Dendritic cell treated with granulocyte-macrophage colony-stimulating factor and Interleukin-4, amounts not matched to agents 40 ng/mL and 50 ng/mL, for 4 days (primary cell): ENCODE measurements at regions not wholly inside any gene's neighbourhood (a gene's known extent, or its start where the extent isn't known, plus 50 kb on each side); places are given as distances from the start of the nearest gene placed in this dataset.
"Not testable (repeated sequence)": the region's sequence is repeated elsewhere in the genome, so short reads cannot be mapped to it uniquely, and the experiment has no call there.

Experiments used
- H3K27ac Mint-ChIP-seq: one replicate; pipeline ENCODE4 v1.8.0; 2022; ENCODE audit warnings: mild to moderate bottlenecking, mixed read lengths
- H3K27me3 Mint-ChIP-seq: one replicate; pipeline ENCODE4 v1.8.0; 2022; ENCODE audit warnings: mild to moderate bottlenecking, mixed read lengths
- H3K36me3 Mint-ChIP-seq: one replicate; pipeline ENCODE4 v1.8.0; 2022; ENCODE audit warnings: low read depth, mixed read lengths
- H3K4me1 Mint-ChIP-seq: one replicate; pipeline ENCODE4 v1.8.0; 2022; ENCODE audit warnings: low read depth, mixed read lengths
- H3K4me3 Mint-ChIP-seq: one replicate; pipeline ENCODE4 v1.8.0; 2022; ENCODE audit warnings: mild to moderate bottlenecking, moderate library complexity, mixed read lengths
- H3K9me3 Mint-ChIP-seq: one replicate; pipeline ENCODE4 v1.8.0; 2022; ENCODE audit warnings: mixed read lengths
- intact Hi-C: fragments of 100-400 bp; cut with micrococcal nuclease; formaldehyde crosslinking; loops from one replicate; pipeline ENCODE4 v1.15.0; 2022

GRCh38 chr13:26492301-26492700 is 65.2 kb upstream of the WASF3 start:
- H3K27ac Mint-ChIP-seq, H3K9me3 Mint-ChIP-seq, H3K27me3 Mint-ChIP-seq, H3K36me3 Mint-ChIP-seq, H3K4me1 Mint-ChIP-seq, H3K4me3 Mint-ChIP-seq, intact Hi-C loops: not testable (repeated sequence)

- Mint-ChIP-seq H3K9me3 (no peaks in the 10 kb centered on the region), H3K4me1 (no peaks in the 10 kb centered on the region), H3K27ac (no peak overlapping the region), H3K36me3 (no peaks in the 10 kb centered on the region), H3K4me3 (no peak overlapping the region), H3K27me3 (peaks cover 7% of the 10 kb centered on the region)
- intact Hi-C loops = no loop called here
Observed at GRCh38 chr13:26494571-26495195, 62.8 kb upstream of the WASF3 start.

DNA sequence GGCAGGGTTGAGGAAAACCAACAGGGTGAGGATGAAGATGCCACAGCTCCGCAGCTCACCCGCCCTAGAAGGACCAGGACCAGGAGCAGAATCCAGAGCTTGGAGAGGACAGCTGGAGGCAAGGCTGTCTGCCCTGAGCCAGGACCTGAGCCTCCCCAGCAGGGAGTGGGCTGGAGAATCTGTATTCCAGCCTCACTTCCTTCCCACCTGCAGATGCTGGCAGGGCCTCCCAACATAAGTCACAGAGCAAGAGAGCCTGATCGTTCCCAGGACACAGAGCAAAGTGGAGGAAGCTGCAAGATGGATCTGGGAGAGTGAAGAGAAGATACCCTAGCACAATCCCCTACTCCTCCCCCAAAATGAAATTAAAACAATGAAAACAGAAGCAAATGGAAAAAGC is 61.7 kb upstream of the WASF3 start:
- Mint-ChIP-seq H3K4me3 (no peak overlapping the region), H3K27me3 (peaks cover 6% of the 10 kb centered on the region), H3K9me3 (no peaks in the 10 kb centered on the region), H3K36me3 (no peaks in the 10 kb centered on the region), H3K27ac (no peak overlapping the region), H3K4me1 (no peaks in the 10 kb centered on the region)
- intact Hi-C loops = loop anchor here (1.0 kb wide), 1 partner anchor 311 kb away; no protein-coding TSS in a partner anchor

- Mint-ChIP-seq H3K4me1 (no peaks in the 10 kb centered on the region), H3K9me3 (no peaks in the 10 kb centered on the region), H3K36me3 (no peaks in the 10 kb centered on the region), H3K27me3 (peaks cover 11% of the 10 kb centered on the region), H3K4me3 (no peak overlapping the region), H3K27ac (no peak overlapping the region)
- intact Hi-C loops = no loop called here
Observed at GRCh38 chr13:26497968-26498511, 59.4 kb upstream of the WASF3 start.

GRCh38 chr13:26498656-26499601 is 58.6 kb upstream of the WASF3 start:
- Mint-ChIP-seq H3K4me3 (no peak overlapping the region), H3K4me1 (no peaks in the 10 kb centered on the region), H3K9me3 (no peaks in the 10 kb centered on the region), H3K27me3 (peaks cover 15% of the 10 kb centered on the region), H3K27ac (no peak overlapping the region), H3K36me3 (no peaks in the 10 kb centered on the region)
- intact Hi-C loops = no loop called here

DNA sequence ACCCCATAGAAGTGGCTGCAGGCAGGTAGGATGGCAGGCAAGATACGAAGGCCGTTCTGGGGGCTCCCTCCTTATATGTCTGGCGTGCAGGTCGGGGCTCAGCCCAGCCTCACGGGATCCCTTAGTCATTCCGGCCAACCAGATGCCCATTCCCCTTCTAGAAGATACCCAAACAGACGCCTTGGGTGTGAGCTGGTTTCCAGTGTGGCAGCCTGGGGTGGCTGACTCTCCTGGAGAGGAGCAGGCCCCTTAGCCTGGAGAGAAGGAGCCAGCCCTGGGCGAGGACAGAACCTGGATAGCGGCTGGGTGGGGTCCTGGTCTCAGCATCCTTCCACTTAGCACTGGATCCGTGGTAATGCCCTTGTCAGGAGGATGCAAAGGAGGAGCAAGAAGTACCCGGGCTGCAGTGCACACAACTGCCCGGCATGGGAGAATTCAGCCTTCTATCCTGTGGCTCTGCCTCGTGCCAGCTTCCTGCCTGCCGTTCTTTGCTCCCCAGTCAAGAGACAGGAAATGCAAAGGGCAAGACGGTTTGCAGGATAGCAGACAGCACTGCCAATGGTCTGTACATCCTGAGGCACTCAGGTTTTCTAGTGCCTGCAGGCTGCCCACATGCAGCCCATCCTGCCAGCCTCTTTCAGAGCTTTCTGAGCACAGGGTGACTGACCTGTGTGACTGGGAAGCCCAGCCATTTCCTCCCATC is 56.7 kb upstream of the WASF3 start:
- Mint-ChIP-seq H3K27ac (no peak overlapping the region), H3K4me1 (no peaks in the 10 kb centered on the region), H3K36me3 (no peaks in the 10 kb centered on the region), H3K27me3 (peaks cover 12% of the 10 kb centered on the region), H3K9me3 (no peaks in the 10 kb centered on the region), H3K4me3 (no peak overlapping the region)
- intact Hi-C loops = no loop called here

GRCh38 chr13:26501641-26502040 is 55.8 kb upstream of the WASF3 start:
- no peaks in the 10 kb centered on the region for H3K9me3 Mint-ChIP-seq
- H3K4me3 Mint-ChIP-seq = no peak overlapping the region
- no peaks in the 10 kb centered on the region for H3K36me3 Mint-ChIP-seq
- H3K27ac Mint-ChIP-seq = no peak overlapping the region
- H3K4me1 Mint-ChIP-seq = no peaks in the 10 kb centered on the region
- H3K27me3 Mint-ChIP-seq = peaks cover 11% of the 10 kb centered on the region
- intact Hi-C loops = no loop called here

GRCh38 chr13:26502826-26503225 is 54.7 kb upstream of the WASF3 start:
- H3K27ac Mint-ChIP-seq = no peak overlapping the region
- H3K9me3 Mint-ChIP-seq = no peaks in the 10 kb centered on the region
- peaks cover 9% of the 10 kb centered on the region for H3K27me3 Mint-ChIP-seq
- intact Hi-C loops = no loop called here
- H3K36me3 Mint-ChIP-seq = no peaks in the 10 kb centered on the region
- H3K4me3 Mint-ChIP-seq = no peak overlapping the region
- no peaks in the 10 kb centered on the region for H3K4me1 Mint-ChIP-seq

DNA sequence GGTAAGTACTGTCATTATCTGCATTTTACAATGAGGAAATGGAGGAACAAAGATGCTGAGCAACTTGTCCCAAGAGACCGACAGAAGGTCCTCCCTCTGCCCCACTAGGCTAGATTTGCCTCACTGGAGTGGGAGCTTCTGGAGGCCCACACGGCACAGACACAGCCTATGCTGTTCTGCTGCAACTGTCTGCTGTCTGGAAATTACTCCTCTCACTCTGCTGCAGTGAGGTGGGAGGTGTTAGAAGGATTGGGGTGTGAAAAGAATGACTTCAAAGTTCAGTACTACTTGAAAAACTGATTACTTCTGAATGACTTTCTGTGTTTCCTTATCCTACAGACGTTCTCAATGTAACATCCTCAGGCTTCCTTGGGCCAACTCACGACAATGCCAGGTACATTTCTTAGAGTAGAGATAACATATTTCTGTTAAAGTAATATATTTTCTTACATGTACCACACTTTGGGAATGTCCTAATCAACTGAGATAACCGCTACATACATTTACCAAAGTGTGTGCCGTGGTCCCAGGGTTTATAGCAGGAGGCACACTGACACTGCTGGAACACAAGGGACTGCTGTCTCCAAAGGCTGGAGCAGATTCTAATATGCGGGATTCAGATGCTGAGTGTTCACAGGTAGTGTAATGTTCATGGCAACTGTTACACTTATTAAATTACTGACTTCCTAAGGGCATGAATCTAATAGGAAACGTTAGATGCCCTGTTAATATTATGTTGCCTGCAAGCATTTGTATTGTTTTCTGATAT is 53.5 kb upstream of the WASF3 start:
- Mint-ChIP-seq H3K27me3 (peaks cover 9% of the 10 kb centered on the region), H3K27ac (no peak overlapping the region), H3K4me1 (no peaks in the 10 kb centered on the region), H3K4me3 (no peak overlapping the region), H3K36me3 (no peaks in the 10 kb centered on the region), H3K9me3 (peaks cover under 1% of the 10 kb centered on the region)
- intact Hi-C loops = no loop called here
